ENCODE measurements at regions not wholly inside any gene's neighbourhood (a gene's known extent, or its start where the extent isn't known, plus 50 kb on each side); places are given as distances from the start of the nearest gene placed in this dataset.

- no peak for DNase-seq
Measured at GRCh38 chr7:49389871-49390479, 383.5 kb upstream of the VWC2 start.

GRCh38 chr7:49396229-49396628 lies 377.2 kb upstream of the VWC2 start:
- no peak for DNase-seq

GRCh38 chr7:49397750-49398149 lies 375.7 kb upstream of the VWC2 start:
- DNase-seq = no peak

GRCh38 chr7:49398236-49398635 lies 375.2 kb upstream of the VWC2 start:
- no peak for DNase-seq

- no peak for DNase-seq
Measured at GRCh38 chr7:49398746-49399145, 374.7 kb upstream of the VWC2 start.

GRCh38 chr7:49400891-49401550 lies 372.4 kb upstream of the VWC2 start:
- no peak for DNase-seq

- DNase-seq = no peak
Measured at GRCh38 chr7:49403844-49404243, 369.6 kb upstream of the VWC2 start.

- DNase-seq = no peak
Measured at GRCh38 chr7:49407205-49407604, 366.2 kb upstream of the VWC2 start.

GRCh38 chr7:49417034-49417433 lies 356.4 kb upstream of the VWC2 start:
- no peak for DNase-seq

- no peak for DNase-seq
Measured at GRCh38 chr7:49418963-49419362, 354.5 kb upstream of the VWC2 start.

GRCh38 chr7:49422564-49422963 lies 350.9 kb upstream of the VWC2 start:
- no peak for DNase-seq

- DNase-seq = no peak
Measured at GRCh38 chr7:49424109-49424508, 349.3 kb upstream of the VWC2 start.

GRCh38 chr7:49425277-49425818 lies 348.1 kb upstream of the VWC2 start:
- no peak for DNase-seq

GRCh38 chr7:49432254-49432653 lies 341.2 kb upstream of the VWC2 start:
- peak in 1 of 2 experiments; percentile 5 for DNase-seq

GRCh38 chr7:49433794-49434193 lies 339.6 kb upstream of the VWC2 start:
- DNase-seq = no peak

- DNase-seq = no peak
Measured at GRCh38 chr7:49434846-49435245, 338.6 kb upstream of the VWC2 start.

GRCh38 chr7:49438281-49438680 lies 335.2 kb upstream of the VWC2 start:
- DNase-seq = no peak

GRCh38 chr7:49443515-49443914 lies 329.9 kb upstream of the VWC2 start:
- DNase-seq = no peak

- no peak for DNase-seq
Measured at GRCh38 chr7:49453486-49453885, 320.0 kb upstream of the VWC2 start.

GRCh38 chr7:49479441-49479840 lies 294.0 kb upstream of the VWC2 start:
- no peak for DNase-seq

- no peak for DNase-seq
Measured at GRCh38 chr7:49479936-49480544, 293.4 kb upstream of the VWC2 start.

GRCh38 chr7:49481075-49481474 lies 292.4 kb upstream of the VWC2 start:
- no peak for DNase-seq

GRCh38 chr7:49483142-49483541 lies 290.3 kb upstream of the VWC2 start:
- peak in 1 of 2 experiments; percentile 23 for DNase-seq

Measured in NCI-H526 (cell line).